ENCODE measurements at regions not wholly inside any gene's neighbourhood (a gene's known extent, or its start where the extent isn't known, plus 50 kb on each side); places are given as distances from the start of the nearest gene placed in this dataset.
A peak's percentile ranks its signal among the peaks of the same experiment; 100 is the strongest.

DNA sequence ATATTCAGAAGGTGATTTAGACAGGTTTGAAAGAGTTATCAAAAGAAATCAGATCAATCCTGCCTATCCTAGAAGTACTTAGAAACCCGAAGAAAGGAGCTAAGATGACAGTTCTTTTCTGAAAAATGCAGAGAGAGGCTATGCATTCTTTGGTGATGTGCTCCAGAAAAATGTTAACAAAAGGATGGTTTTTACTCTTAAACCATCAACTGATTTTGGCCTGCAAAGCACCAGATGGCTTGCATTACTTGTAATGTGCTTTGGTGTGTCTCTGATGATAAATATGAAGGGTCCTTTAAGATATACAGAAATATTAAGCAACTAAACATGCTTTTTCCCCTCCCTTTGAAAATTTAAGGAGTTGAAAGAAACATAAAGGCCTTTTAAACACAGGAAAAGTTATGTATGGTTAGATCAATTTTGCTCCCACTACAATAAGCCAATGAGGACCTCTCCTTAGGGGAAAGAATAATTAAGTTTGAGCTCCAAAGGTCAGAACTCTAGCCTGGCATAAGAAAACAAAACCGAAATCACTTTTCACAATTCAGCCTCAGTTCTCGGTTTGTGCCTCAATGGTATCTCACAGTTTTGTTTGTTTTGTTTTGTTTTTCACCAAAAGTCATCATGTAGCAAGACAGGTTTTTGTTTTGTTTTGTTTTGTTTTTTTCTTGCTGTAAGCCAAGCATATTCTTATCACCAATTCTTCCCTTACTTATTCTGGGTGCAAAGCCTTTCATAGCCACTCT is 302.4 kb upstream of the NT5C1B start:
- H3K4me1 ChIP-seq (ENCODE audit: low read length), result no peaks in the 10 kb centered on the region

DNA sequence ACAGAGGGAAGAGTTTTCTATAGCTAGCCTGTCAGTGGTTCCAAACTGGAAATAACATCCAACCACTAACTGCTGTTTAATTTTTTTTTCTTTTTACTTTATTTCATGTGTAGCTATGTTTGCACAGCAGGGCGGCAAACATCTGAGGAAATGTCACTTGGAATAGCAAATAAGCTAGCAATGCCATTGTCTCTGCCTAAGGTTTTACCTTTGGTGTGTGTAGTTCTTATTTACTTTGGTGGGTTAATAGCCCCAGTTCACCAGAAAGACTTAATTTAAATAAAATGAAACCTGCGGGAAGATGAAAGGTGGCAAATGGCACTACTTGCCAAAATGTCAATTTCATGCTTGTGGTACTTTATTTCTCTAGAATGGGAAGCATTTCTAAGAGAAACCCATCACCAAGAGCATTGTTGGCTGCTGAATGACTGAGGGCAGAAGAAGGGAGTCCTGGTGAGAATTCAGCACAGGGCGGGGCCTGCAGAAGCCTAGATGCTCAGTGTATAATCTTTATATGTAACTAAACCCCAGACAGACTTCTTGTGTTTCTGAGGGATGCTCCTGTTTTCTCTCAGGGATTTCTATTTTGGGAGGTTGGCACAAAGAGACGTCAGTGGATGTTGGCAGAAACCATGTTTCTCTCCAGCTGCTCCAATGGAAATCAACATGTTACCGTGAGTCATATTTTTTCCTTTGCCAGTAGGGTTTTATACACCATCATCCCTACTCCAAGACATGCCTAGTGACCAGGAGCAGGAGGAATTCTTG is 300.4 kb upstream of the NT5C1B start:
- H3K27me3 ChIP-seq (ENCODE audit: low read length), result no peaks in the 10 kb centered on the region
- no peaks in the 10 kb centered on the region for H3K79me2 ChIP-seq (ENCODE audit: low read length)
- no peaks in the 10 kb centered on the region for H3K4me1 ChIP-seq (ENCODE audit: low read length)
- no peak overlapping the region for H3K9ac ChIP-seq (ENCODE audit: low read length)
- no peak overlapping the region for H3K4me2 ChIP-seq (ENCODE audit: low read depth, low read length, poor library complexity, severe bottlenecking)
- no peaks in the 10 kb centered on the region for H3K9me3 ChIP-seq (ENCODE audit: low read length)
- no peak for DNase-seq
- no peaks in the 10 kb centered on the region for H3K9me2 ChIP-seq (replicated peaks; ENCODE audit: insufficient read depth, low read length)
- no peaks in the 10 kb centered on the region for H4K20me1 ChIP-seq (ENCODE audit: insufficient read depth, low read depth, low read length)
- H3K27ac ChIP-seq (ENCODE audit: low read length), result no peak overlapping the region
- no peaks in the 10 kb centered on the region for H3K36me3 ChIP-seq (ENCODE audit: insufficient read depth, low read length)
- no peak overlapping the region for H2AFZ ChIP-seq (ENCODE audit: low read length)
- H3K4me3 ChIP-seq (ENCODE audit: low read length), result no peak overlapping the region

More for the DNA sequence above, 302.4 kb upstream of the NT5C1B start:
- H3K9ac ChIP-seq (ENCODE audit: low read length), result no peak overlapping the region
- no peaks in the 10 kb centered on the region for H3K27me3 ChIP-seq (ENCODE audit: low read length)
- no peaks in the 10 kb centered on the region for H3K36me3 ChIP-seq (ENCODE audit: insufficient read depth, low read length)
- H3K27ac ChIP-seq (ENCODE audit: low read length), result no peak overlapping the region
- no peak overlapping the region for H3K4me2 ChIP-seq (ENCODE audit: low read depth, low read length, poor library complexity, severe bottlenecking)
- no peak overlapping the region for H2AFZ ChIP-seq (ENCODE audit: low read length)
- no peak overlapping the region for H3K4me3 ChIP-seq (ENCODE audit: low read length)
- H4K20me1 ChIP-seq (ENCODE audit: insufficient read depth, low read depth, low read length), result no peaks in the 10 kb centered on the region
- H3K9me2 ChIP-seq (replicated peaks; ENCODE audit: insufficient read depth, low read length), result no peaks in the 10 kb centered on the region
- H3K9me3 ChIP-seq (ENCODE audit: low read length), result no peaks in the 10 kb centered on the region
- DNase-seq, result no peak
- no peaks in the 10 kb centered on the region for H3K79me2 ChIP-seq (ENCODE audit: low read length)

DNA sequence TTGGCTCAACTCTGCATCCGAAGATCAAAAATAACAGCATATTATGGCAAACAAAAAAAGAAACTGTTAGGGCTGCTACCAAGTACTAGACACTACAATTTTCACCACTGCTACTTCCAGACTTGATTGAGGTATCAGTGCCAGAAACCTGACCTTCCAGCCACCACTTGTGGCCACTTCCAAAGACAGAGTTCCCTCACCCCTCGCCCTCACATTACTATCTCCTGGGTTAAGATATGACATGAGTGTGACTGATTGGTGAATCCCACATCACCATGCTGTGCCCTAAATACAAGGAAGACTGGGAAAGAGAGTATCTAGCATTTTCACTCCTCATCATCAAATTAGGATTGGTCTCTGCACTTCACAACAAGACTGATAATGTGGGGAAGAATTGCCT is 296.1 kb upstream of the NT5C1B start:
- Histone ChIP-seq H3K4me3 (ENCODE audit: low read length) (no peak overlapping the region), H3K79me2 (ENCODE audit: low read length) (no peaks in the 10 kb centered on the region), H3K4me2 (ENCODE audit: low read depth, low read length, poor library complexity, severe bottlenecking) (no peak overlapping the region), H4K20me1 (ENCODE audit: insufficient read depth, low read depth, low read length) (no peaks in the 10 kb centered on the region), H3K9me3 (ENCODE audit: low read length) (no peaks in the 10 kb centered on the region), H3K9ac (ENCODE audit: low read length) (no peak overlapping the region), H3K9me2 (replicated peaks; ENCODE audit: insufficient read depth, low read length) (no peaks in the 10 kb centered on the region), H3K4me1 (ENCODE audit: low read length) (no peaks in the 10 kb centered on the region), H3K27ac (ENCODE audit: low read length) (no peak overlapping the region), H2AFZ (ENCODE audit: low read length) (no peak overlapping the region), H3K27me3 (ENCODE audit: low read length) (no peaks in the 10 kb centered on the region), H3K36me3 (ENCODE audit: insufficient read depth, low read length) (no peaks in the 10 kb centered on the region)
- no peak for DNase-seq

DNA sequence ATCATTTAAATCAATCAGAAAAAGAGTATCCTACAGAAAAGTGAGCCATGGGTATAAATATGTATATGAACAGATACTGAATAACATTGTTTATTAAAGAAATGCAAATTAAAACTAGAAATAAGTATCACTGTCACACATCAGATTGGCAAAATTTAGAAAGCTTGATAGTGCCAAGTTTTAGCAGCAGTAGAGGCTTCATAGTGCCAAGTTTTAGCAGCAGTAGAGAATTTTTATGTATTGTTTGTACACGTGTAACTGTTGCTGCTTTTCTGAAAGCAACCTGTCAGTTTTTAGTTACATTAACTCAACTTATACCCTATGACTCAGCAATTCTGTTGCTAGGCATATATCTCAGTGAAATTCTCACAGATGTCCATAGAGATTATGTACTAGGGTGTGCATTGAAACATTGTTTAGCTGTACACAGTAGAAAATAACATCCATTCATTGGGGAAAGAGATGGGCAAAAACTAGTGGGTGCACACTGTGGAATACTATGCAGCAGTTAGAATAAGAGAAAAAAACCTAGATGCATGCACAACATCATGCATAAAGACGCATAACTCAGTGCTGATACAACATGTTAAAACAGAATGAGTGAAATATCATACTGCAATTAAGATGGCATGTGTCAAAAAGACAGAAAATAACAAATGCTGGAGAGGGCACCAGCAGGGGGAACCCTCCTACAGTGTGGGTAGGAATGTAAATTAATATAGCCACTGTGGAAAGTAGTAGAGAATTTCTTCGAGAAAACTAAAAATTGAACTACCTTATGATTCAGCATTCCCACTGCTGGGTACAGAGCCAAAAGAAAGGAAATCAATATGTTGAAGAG is 294.5 kb upstream of the NT5C1B start:
- H3K36me3 ChIP-seq (ENCODE audit: insufficient read depth, low read length), result no peaks in the 10 kb centered on the region
- no peak overlapping the region for H3K9ac ChIP-seq (ENCODE audit: low read length)
- no peaks in the 10 kb centered on the region for H3K79me2 ChIP-seq (ENCODE audit: low read length)
- DNase-seq, result peak; percentile 51
- H3K9me3 ChIP-seq (ENCODE audit: low read length), result no peaks in the 10 kb centered on the region
- no peaks in the 10 kb centered on the region for H3K9me2 ChIP-seq (replicated peaks; ENCODE audit: insufficient read depth, low read length)
- no peaks in the 10 kb centered on the region for H4K20me1 ChIP-seq (ENCODE audit: insufficient read depth, low read depth, low read length)
- no peak overlapping the region for H3K4me2 ChIP-seq (ENCODE audit: low read depth, low read length, poor library complexity, severe bottlenecking)
- no peaks in the 10 kb centered on the region for H3K4me1 ChIP-seq (ENCODE audit: low read length)
- no peaks in the 10 kb centered on the region for H3K27me3 ChIP-seq (ENCODE audit: low read length)
- H3K27ac ChIP-seq (ENCODE audit: low read length), result no peak overlapping the region
- H2AFZ ChIP-seq (ENCODE audit: low read length), result no peak overlapping the region
- H3K4me3 ChIP-seq (ENCODE audit: low read length), result no peak overlapping the region

DNA sequence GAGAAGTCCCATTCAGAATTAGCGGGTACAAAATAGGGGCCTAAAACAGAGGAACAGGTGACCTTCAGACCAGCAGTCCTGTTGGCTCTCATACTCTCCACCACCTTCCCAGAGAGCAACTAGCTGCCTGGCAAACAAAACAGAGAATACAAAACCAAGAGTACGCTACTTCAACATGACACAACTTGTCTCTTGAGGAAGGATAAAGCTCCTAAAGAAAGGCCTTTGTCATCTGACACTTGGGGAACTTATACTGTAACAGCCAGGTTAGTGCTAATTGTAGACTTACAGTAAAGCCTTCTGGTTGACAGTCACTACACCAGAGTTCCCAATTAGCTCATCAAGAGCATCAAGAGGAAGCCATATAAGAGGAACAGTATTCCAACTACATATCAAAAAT is 282.1 kb upstream of the NT5C1B start:
- no peak overlapping the region for H3K9ac ChIP-seq (ENCODE audit: low read length)
- no peaks in the 10 kb centered on the region for H3K36me3 ChIP-seq (ENCODE audit: insufficient read depth, low read length)
- H3K79me2 ChIP-seq (ENCODE audit: low read length), result no peaks in the 10 kb centered on the region
- no peak for DNase-seq
- H4K20me1 ChIP-seq (ENCODE audit: insufficient read depth, low read depth, low read length), result no peaks in the 10 kb centered on the region
- no peaks in the 10 kb centered on the region for H3K9me2 ChIP-seq (replicated peaks; ENCODE audit: insufficient read depth, low read length)
- H3K4me2 ChIP-seq (ENCODE audit: low read depth, low read length, poor library complexity, severe bottlenecking), result no peak overlapping the region
- no peak overlapping the region for H3K4me3 ChIP-seq (ENCODE audit: low read length)
- no peaks in the 10 kb centered on the region for H3K4me1 ChIP-seq (ENCODE audit: low read length)
- no peak overlapping the region for H3K27ac ChIP-seq (ENCODE audit: low read length)
- no peaks in the 10 kb centered on the region for H3K9me3 ChIP-seq (ENCODE audit: low read length)
- no peak overlapping the region for H2AFZ ChIP-seq (ENCODE audit: low read length)
- H3K27me3 ChIP-seq (ENCODE audit: low read length), result no peaks in the 10 kb centered on the region

DNA sequence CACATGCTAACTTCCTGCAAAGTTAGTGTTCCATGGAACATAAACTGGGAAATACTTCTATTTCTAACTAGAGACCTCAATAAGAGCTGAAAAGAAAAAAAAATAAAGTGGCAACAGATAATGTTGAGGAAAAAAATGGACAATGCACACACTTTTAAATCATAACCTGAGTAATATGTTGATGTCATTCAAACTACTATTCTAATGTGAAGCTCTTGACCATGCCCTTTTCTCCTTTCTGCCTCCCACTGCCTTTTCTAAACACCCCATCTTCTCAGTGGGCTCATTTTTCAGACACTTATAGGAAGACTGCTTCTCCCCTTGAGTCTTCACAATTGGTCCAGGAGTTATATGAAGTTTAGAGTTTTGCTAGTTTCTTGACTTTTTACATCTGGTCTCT is 280.9 kb upstream of the NT5C1B start:
- Histone ChIP-seq H3K9me2 (replicated peaks; ENCODE audit: insufficient read depth, low read length) (no peaks in the 10 kb centered on the region), H3K79me2 (ENCODE audit: low read length) (no peaks in the 10 kb centered on the region), H3K9ac (ENCODE audit: low read length) (no peak overlapping the region)

DNA sequence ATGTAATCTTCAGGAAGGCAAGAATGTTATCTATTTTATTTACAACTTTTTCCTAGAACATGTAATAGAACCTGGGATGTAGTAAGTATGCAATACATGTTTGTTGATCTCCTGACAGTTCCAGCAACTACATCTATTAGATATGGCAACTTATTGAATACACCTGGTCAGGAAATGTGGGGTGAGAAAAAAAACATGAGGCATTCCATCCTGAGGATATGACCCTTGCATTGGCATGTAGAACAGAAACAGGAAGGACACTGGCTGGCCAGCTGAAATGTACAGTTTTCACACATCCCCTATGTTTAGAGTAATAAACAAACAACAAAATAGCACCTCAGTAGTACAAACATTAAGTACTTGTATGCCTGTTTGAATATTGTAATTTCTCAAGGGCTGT is 272.6 kb upstream of the NT5C1B start:
- no peak overlapping the region for H3K27ac ChIP-seq (ENCODE audit: low read length)
- no peaks in the 10 kb centered on the region for H3K9me3 ChIP-seq (ENCODE audit: low read length)
- no peaks in the 10 kb centered on the region for H3K79me2 ChIP-seq (ENCODE audit: low read length)
- H3K27me3 ChIP-seq (ENCODE audit: low read length), result no peaks in the 10 kb centered on the region
- H3K4me1 ChIP-seq (ENCODE audit: low read length), result no peaks in the 10 kb centered on the region
- no peak overlapping the region for H2AFZ ChIP-seq (ENCODE audit: low read length)
- no peak overlapping the region for H3K4me2 ChIP-seq (ENCODE audit: low read depth, low read length, poor library complexity, severe bottlenecking)
- no peak for DNase-seq
- no peaks in the 10 kb centered on the region for H4K20me1 ChIP-seq (ENCODE audit: insufficient read depth, low read depth, low read length)
- no peak overlapping the region for H3K9ac ChIP-seq (ENCODE audit: low read length)
- H3K9me2 ChIP-seq (replicated peaks; ENCODE audit: insufficient read depth, low read length), result no peaks in the 10 kb centered on the region
- no peak overlapping the region for H3K4me3 ChIP-seq (ENCODE audit: low read length)
- H3K36me3 ChIP-seq (ENCODE audit: insufficient read depth, low read length), result no peaks in the 10 kb centered on the region

More for the DNA sequence above, 280.9 kb upstream of the NT5C1B start:
- Histone ChIP-seq H3K27ac (ENCODE audit: low read length) (no peak overlapping the region), H3K4me3 (ENCODE audit: low read length) (no peak overlapping the region), H3K4me2 (ENCODE audit: low read depth, low read length, poor library complexity, severe bottlenecking) (no peak overlapping the region), H3K36me3 (ENCODE audit: insufficient read depth, low read length) (no peaks in the 10 kb centered on the region), H3K4me1 (ENCODE audit: low read length) (no peaks in the 10 kb centered on the region), H3K9me3 (ENCODE audit: low read length) (no peaks in the 10 kb centered on the region), H4K20me1 (ENCODE audit: insufficient read depth, low read depth, low read length) (no peaks in the 10 kb centered on the region), H2AFZ (ENCODE audit: low read length) (no peak overlapping the region), H3K27me3 (ENCODE audit: low read length) (no peaks in the 10 kb centered on the region)
- DNase-seq, result no peak

DNA sequence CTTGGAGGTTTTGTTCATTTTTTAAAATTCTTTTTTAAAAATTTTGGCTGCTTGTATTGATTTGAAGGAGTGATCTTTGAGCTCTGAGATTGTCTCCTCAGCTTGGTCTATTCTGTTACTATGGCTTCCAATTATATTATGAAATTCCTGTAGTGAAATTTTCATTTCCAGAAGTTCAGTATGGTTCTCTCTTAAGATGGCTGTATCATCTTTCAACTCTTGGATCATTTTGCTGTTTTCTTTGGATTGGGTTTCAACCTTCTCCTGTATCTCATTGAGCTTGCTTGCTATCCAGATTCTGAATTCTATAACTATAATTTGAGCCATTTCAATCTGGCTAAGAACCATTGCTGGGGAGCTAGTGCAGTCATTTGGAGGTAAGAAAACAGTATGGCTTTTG is 270.8 kb upstream of the NT5C1B start:
- no peaks in the 10 kb centered on the region for H3K4me1 ChIP-seq (ENCODE audit: low read length)
- H4K20me1 ChIP-seq (ENCODE audit: insufficient read depth, low read depth, low read length), result no peaks in the 10 kb centered on the region
- no peak overlapping the region for H3K4me2 ChIP-seq (ENCODE audit: low read depth, low read length, poor library complexity, severe bottlenecking)
- no peak overlapping the region for H3K27ac ChIP-seq (ENCODE audit: low read length)
- H2AFZ ChIP-seq (ENCODE audit: low read length), result no peak overlapping the region
- no peaks in the 10 kb centered on the region for H3K9me3 ChIP-seq (ENCODE audit: low read length)
- DNase-seq, result no peak
- H3K36me3 ChIP-seq (ENCODE audit: insufficient read depth, low read length), result no peaks in the 10 kb centered on the region
- no peaks in the 10 kb centered on the region for H3K27me3 ChIP-seq (ENCODE audit: low read length)
- no peaks in the 10 kb centered on the region for H3K9me2 ChIP-seq (replicated peaks; ENCODE audit: insufficient read depth, low read length)
- no peak overlapping the region for H3K4me3 ChIP-seq (ENCODE audit: low read length)
- no peak overlapping the region for H3K9ac ChIP-seq (ENCODE audit: low read length)
- H3K79me2 ChIP-seq (ENCODE audit: low read length), result no peaks in the 10 kb centered on the region

All from Karpas-422 (cell line).